Kidney (tissue), 13 donors: ENCODE measurements at regions not wholly inside any gene's neighbourhood (a gene's known extent, or its start where the extent isn't known, plus 50 kb on each side); places are given as distances from the start of the nearest gene placed in this dataset.

Experiments used
- DNase-seq, 5 donors: peaks; one replicate each; pipeline ENCODE4 v3.0.0-alpha.2; 2013 to 2020
- FAIRE-seq: peaks from 2 replicates; lab custom pipeline; 2012; peaks lifted over from hg19 to GRCh38; lab: Jason Lieb, UNC
- H3K27ac ChIP-seq, 2 donors: one replicate each; pipeline ENCODE4 v1.7.0; 2013; ENCODE audit warnings: low read depth in 2 of 2, low read length in 2 of 2, inconsistent platforms in 1 of 2
- H3K27me3 ChIP-seq: one replicate; pipeline ENCODE4 v1.7.1; 2013; ENCODE audit warnings: low read length, inconsistent platforms; ENCODE audit not compliant: control insufficient read depth, insufficient read depth
- H3K36me3 ChIP-seq, 3 donors: one replicate each; pipeline versions ENCODE4 v1.7.0 to v1.7.1; 2013; ENCODE audit warnings: low read length in 3 of 3, control low read depth in 1 of 3, inconsistent platforms in 1 of 3; ENCODE audit not compliant: insufficient read depth in 3 of 3, control insufficient read depth in 2 of 3
- H3K4me1 ChIP-seq, 3 donors: one replicate each; pipeline versions ENCODE4 v1.7.0 to v1.7.1; 2013; ENCODE audit warnings: low read length in 3 of 3, inconsistent platforms in 1 of 3, low read depth in 1 of 3; ENCODE audit not compliant: control insufficient read depth in 2 of 3, insufficient read depth in 2 of 3
- H3K4me3 ChIP-seq, 3 donors: one replicate each; pipeline versions ENCODE4 v1.7.0 to v1.8.1; 2013; ENCODE audit warnings: low read length in 3 of 3, control low read depth in 1 of 3, inconsistent platforms in 1 of 3
- H3K9ac ChIP-seq, 3 donors: one replicate each; pipeline versions ENCODE4 v1.7.0 to v1.7.1; 2013; ENCODE audit warnings: low read length in 3 of 3, control low read depth in 1 of 3, inconsistent platforms in 1 of 3
- H3K9me3 ChIP-seq, 3 donors: one replicate each; pipeline versions ENCODE4 v1.7.0 to v1.7.1; 2013; ENCODE audit warnings: low read length in 3 of 3, control low read depth in 1 of 3, inconsistent platforms in 1 of 3; ENCODE audit not compliant: control insufficient read depth in 2 of 3, insufficient read depth in 1 of 3
- CTCF ChIP-seq: IDR thresholded peaks from 3 replicates; pipeline ENCODE4 v1.5.1; 2012; ENCODE audit warnings: mild to moderate bottlenecking, moderate library complexity, borderline replicate concordance; ENCODE audit not compliant: insufficient read depth; ENCODE audit errors: extremely low read depth
- intact Hi-C: fragments of 100-400 bp; cut with DNase I; formaldehyde crosslinking; loops from one replicate; pipeline ENCODE4 v1.11.1; 2022
- donor health status: control.
- donor health status: control.
- donor health status: control.
- donor health status: control.
- donor health status: control.
- donor health status: DM: yes; HTN: yes; CAD: no.
- donor health status: Normal renal cell carcinoma (clear cell type).

- TF ChIP-seq CTCF: no peak
- Histone ChIP-seq H3K9me3 (no peaks in the 10 kb centered on the region), H3K27me3 (no peaks in the 10 kb centered on the region), H3K36me3 (no peaks in the 10 kb centered on the region), H3K27ac (no peak overlapping the region), H3K4me1 (no peaks in the 10 kb centered on the region), H3K4me3 (no peak overlapping the region), H3K9ac (no peak overlapping the region)
- no peak for DNase-seq
- FAIRE-seq: no peak
- intact Hi-C loops: no loop called here
Measured at GRCh38 chr16:64321066-64321465, 800.8 kb downstream of the CDH11 start.

- H3K27ac ChIP-seq: no peak overlapping the region
- no peak for TF ChIP-seq CTCF
- no peaks in the 10 kb centered on the region for H3K9me3 ChIP-seq
- no peak overlapping the region for H3K9ac ChIP-seq
- H3K27me3 ChIP-seq: no peaks in the 10 kb centered on the region
- H3K36me3 ChIP-seq: no peaks in the 10 kb centered on the region
- H3K4me3 ChIP-seq: no peak overlapping the region
- intact Hi-C loops: no loop called here
- no peaks in the 10 kb centered on the region for H3K4me1 ChIP-seq
- FAIRE-seq: no peak
- DNase-seq: no peak
Measured at GRCh38 chr16:64317601-64318000, 804.3 kb downstream of the CDH11 start.

GRCh38 chr16:64313726-64314125, 808.1 kb downstream of the CDH11 start:
- FAIRE-seq: no peak

More at GRCh38 chr16:64313726-64314125, 808.1 kb downstream of the CDH11 start:
- Histone ChIP-seq H3K27ac (no peak overlapping the region), H3K9me3 (peaks cover 0 to 3% (median 0%) of the 10 kb centered on the region in 3 donors), H3K9ac (no peak overlapping the region), H3K4me3 (no peak overlapping the region), H3K4me1 (no peaks in the 10 kb centered on the region), H3K27me3 (no peaks in the 10 kb centered on the region), H3K36me3 (no peaks in the 10 kb centered on the region)
- no peak for TF ChIP-seq CTCF
- DNase-seq: no peak
- intact Hi-C loops: no loop called here
